H1 (cell line): ENCODE measurements at regions not wholly inside any gene's neighbourhood (a gene's known extent, or its start where the extent isn't known, plus 50 kb on each side); places are given as distances from the start of the nearest gene placed in this dataset.

Experiments
- CTCF ChIA-PET: fragments of 300-600 bp; sonication (Branson Sonifier 250); formaldehyde crosslinking; loops from one replicate; lab custom pipeline; 2021; ENCODE audit not compliant: partially characterized antibody; lab: Charles Lee
- POLR2A ChIA-PET: fragments of 300-600 bp; sonication (Branson Sonifier 250); formaldehyde crosslinking; loops from one replicate; lab custom pipeline; 2021; ENCODE audit warnings: inconsistent platforms; ENCODE audit not compliant: partially characterized antibody; lab: Charles Lee
- DNase-seq, 2 experiments: peaks; one replicate each; pipeline versions ENCODE4 v3.0.0 to v3.0.0-alpha.2; 2010 to 2022; ENCODE audit warnings: low spot score in 2 of 2, low read depth in 1 of 2, mixed read lengths in 1 of 2
- FAIRE-seq: peaks from 2 replicates; lab custom pipeline; 2011; peaks lifted over from hg19 to GRCh38; lab: Jason Lieb, UNC
- H2AFZ ChIP-seq: 2 replicates; pipeline ENCODE4 v1.8.1; 2012; ENCODE audit warnings: low read length, inconsistent platforms
- H2AK5ac ChIP-seq: 2 replicates; pipeline ENCODE4 v1.6.1; 2013; ENCODE audit warnings: low read depth, low read length
- H2BK120ac ChIP-seq: replicated peaks from 2 replicates; pipeline ENCODE3; 2013; ENCODE audit warnings: low read depth, low read length, inconsistent platforms
- H2BK12ac ChIP-seq: 2 replicates; pipeline ENCODE4 v1.6.1; 2013; ENCODE audit warnings: low read depth, low read length
- H2BK15ac ChIP-seq: 2 replicates; pipeline ENCODE4 v1.6.1; 2013; ENCODE audit warnings: low read length
- H2BK20ac ChIP-seq: 2 replicates; pipeline ENCODE4 v1.6.1; 2013; ENCODE audit warnings: low read length
- H2BK5ac ChIP-seq: 2 replicates; pipeline ENCODE4 v1.6.1; 2013; ENCODE audit warnings: low read depth, low read length
- H3K14ac ChIP-seq: 2 replicates; pipeline ENCODE4 v1.6.1; 2013; ENCODE audit warnings: inconsistent platforms; ENCODE audit not compliant: insufficient read length
- H3K18ac ChIP-seq: 2 replicates; pipeline ENCODE4 v1.6.1; 2013; ENCODE audit warnings: low read length; ENCODE audit errors: extremely low read depth
- H3K23ac ChIP-seq: 2 replicates; pipeline ENCODE4 v1.6.1; 2013; ENCODE audit warnings: inconsistent platforms; ENCODE audit not compliant: insufficient read length
- H3K23me2 ChIP-seq: 2 replicates; pipeline ENCODE4 v1.6.1; 2013; ENCODE audit warnings: low read depth, low read length
- H3K27ac ChIP-seq: 2 replicates; pipeline ENCODE4 v1.6.1; 2011; ENCODE audit warnings: low read depth, low read length, inconsistent platforms
- H3K27me3 ChIP-seq, 4 experiments: replicated peaks in 1 of 4; 1 replicate in 1 of 4; 2 replicates in 3 of 4; pipeline versions ENCODE4 v1.6.1 to v1.8.1; 2011 to 2013; ENCODE audit warnings: low read length in 3 of 4, mild to moderate bottlenecking in 3 of 4, inconsistent platforms in 2 of 4, mixed read lengths in 2 of 4, moderate library complexity in 1 of 4; ENCODE audit not compliant: control insufficient read depth in 3 of 4, insufficient read depth in 3 of 4; ENCODE audit errors: extremely low read depth in 1 of 4
- H3K36me3 ChIP-seq, 4 experiments: 2 replicates each; pipeline versions ENCODE4 v1.6.1 to v1.8.1; 2011 to 2013; ENCODE audit warnings: mild to moderate bottlenecking in 4 of 4, low read length in 3 of 4, moderate library complexity in 2 of 4, control low read depth in 1 of 4, inconsistent platforms in 1 of 4; ENCODE audit not compliant: insufficient read depth in 4 of 4, control insufficient read depth in 2 of 4
- H3K4ac ChIP-seq: replicated peaks from 2 replicates; pipeline ENCODE3; 2013; ENCODE audit warnings: low read length, low read depth, mixed read lengths, inconsistent platforms; ENCODE audit not compliant: insufficient read length
- H3K4me1 ChIP-seq, 4 experiments: replicated peaks in 1 of 4; 1 replicate in 1 of 4; 2 replicates in 3 of 4; pipeline versions ENCODE4 v1.6.1 to v1.8.1; 2011 to 2013; ENCODE audit warnings: low read length in 3 of 4, inconsistent platforms in 2 of 4, mixed read lengths in 1 of 4; ENCODE audit not compliant: insufficient read depth in 4 of 4, control insufficient read depth in 3 of 4
- H3K4me2 ChIP-seq, 2 experiments: 2 replicates each; pipeline versions ENCODE4 v1.6.1 to v1.8.1; 2011 to 2013; ENCODE audit warnings: low read depth in 2 of 2, low read length in 2 of 2, control low read depth in 1 of 2, inconsistent platforms in 1 of 2, mild to moderate bottlenecking in 1 of 2; ENCODE audit not compliant: insufficient read depth in 1 of 2
- H3K4me3 ChIP-seq, 4 experiments: fragments of 200-600, 300-600 bp in 1 of 4; sonication (generic), shearing (Covaris generic), sonication (Bioruptor Twin) in 1 of 4; 2 replicates each; pipeline versions ENCODE4 v1.5.1 to v1.8.1; 2011 to 2016; ENCODE audit warnings: low read length in 4 of 4, low read depth in 3 of 4, control low read depth in 2 of 4, inconsistent platforms in 2 of 4, mild to moderate bottlenecking in 2 of 4, mixed read lengths in 1 of 4, moderate library complexity in 1 of 4; ENCODE audit not compliant: insufficient read depth in 2 of 4; ENCODE audit errors: extremely low read depth in 1 of 4
- H3K56ac ChIP-seq: replicated peaks from 2 replicates; pipeline ENCODE3; 2013; ENCODE audit warnings: low read depth, mild to moderate bottlenecking, mixed read lengths, low read length, inconsistent platforms; ENCODE audit not compliant: insufficient read length
- H3K79me1 ChIP-seq: 2 replicates; pipeline ENCODE4 v1.6.1; 2013; ENCODE audit warnings: low read depth, low read length, control low read depth
- H3K79me2 ChIP-seq, 2 experiments: 2 replicates each; pipeline versions ENCODE4 v1.6.1 to v1.8.1; 2012 to 2013; ENCODE audit warnings: low read length in 2 of 2, mild to moderate bottlenecking in 2 of 2, inconsistent platforms in 1 of 2; ENCODE audit not compliant: insufficient read depth in 2 of 2, control insufficient read depth in 1 of 2
- H3K9ac ChIP-seq, 4 experiments: replicated peaks in 1 of 4; 1 replicate in 1 of 4; 2 replicates in 3 of 4; pipeline versions ENCODE4 v1.6.1 to v1.8.1; 2011 to 2013; ENCODE audit warnings: low read depth in 3 of 4, low read length in 3 of 4, control low read depth in 2 of 4, mild to moderate bottlenecking in 2 of 4, moderate library complexity in 2 of 4, inconsistent platforms in 1 of 4; ENCODE audit errors: extremely low read depth in 1 of 4
- H3K9me3 ChIP-seq, 2 experiments: 2 replicates each; pipeline versions ENCODE4 v1.6.1 to v1.8.1; 2012 to 2013; ENCODE audit warnings: mild to moderate bottlenecking in 2 of 2, moderate library complexity in 2 of 2, control low read depth in 1 of 2, inconsistent platforms in 1 of 2, low read depth in 1 of 2, low read length in 1 of 2, mixed read lengths in 1 of 2; ENCODE audit not compliant: insufficient read depth in 2 of 2
- H4K20me1 ChIP-seq, 2 experiments: replicated peaks in 1 of 2; 2 replicates each; pipeline versions ENCODE3 to v1.8.1; 2011 to 2013; ENCODE audit warnings: inconsistent platforms in 2 of 2, low read length in 2 of 2, mild to moderate bottlenecking in 1 of 2; ENCODE audit not compliant: insufficient read depth in 2 of 2, control insufficient read depth in 1 of 2
- H4K5ac ChIP-seq: 2 replicates; pipeline ENCODE4 v1.6.1; 2013; ENCODE audit warnings: low read length, low read depth, mixed read lengths, inconsistent platforms; ENCODE audit not compliant: insufficient read length
- H4K8ac ChIP-seq: 2 replicates; pipeline ENCODE4 v1.8.0; 2013; ENCODE audit warnings: mild to moderate bottlenecking, moderate library complexity, low read length, inconsistent platforms; ENCODE audit not compliant: insufficient read depth; ENCODE audit errors: extremely low read depth
- H4K91ac ChIP-seq: replicated peaks from 2 replicates; pipeline ENCODE3; 2013; ENCODE audit warnings: low read length, mixed read lengths, inconsistent platforms; ENCODE audit not compliant: insufficient read length
- CHD1 ChIP-seq: IDR thresholded peaks from 2 replicates; pipeline ENCODE4 v1.6.1; 2012; ENCODE audit warnings: low read depth, low read length, improper control_type of control experiment
- FOSL1 ChIP-seq: IDR thresholded peaks from 2 replicates; pipeline ENCODE4 v1.6.1; 2011; ENCODE audit warnings: mild to moderate bottlenecking, low read depth, low read length, moderate library complexity; ENCODE audit not compliant: insufficient read depth
- SIRT6 ChIP-seq: IDR thresholded peaks from one replicate; pipeline ENCODE4 v1.7.1; 2012; ENCODE audit warnings: low read length, inconsistent platforms
- SP2 ChIP-seq: IDR thresholded peaks from 2 replicates; pipeline ENCODE4 v1.6.1; 2012; ENCODE audit warnings: mild to moderate bottlenecking, low read length, inconsistent platforms
- ZNF274 ChIP-seq: IDR thresholded peaks from 2 replicates; pipeline ENCODE4 v1.7.0; 2012; ENCODE audit warnings: low read length, borderline replicate concordance; ENCODE audit errors: extremely low read depth
- WGBS, 2 experiments: shearing (Covaris generic) in 1 of 2; methylation state at CpG; one replicate each; pipeline versions ENCODE4 v1.1.6 to v1.1.7; 2013 to 2015; ENCODE audit warnings: low lambda C conversion rate in 2 of 2, mixed read lengths in 2 of 2, inconsistent platforms in 1 of 2, low coverage in 1 of 2, missing lambda C conversion rate in 1 of 2; ENCODE audit not compliant: insufficient replicate concordance in 2 of 2, insufficient coverage in 1 of 2, insufficient read length in 1 of 2; ENCODE audit errors: extremely low coverage in 1 of 2, missing lambda C conversion rate in 1 of 2; 5-methylcytosine and 5-hydroxymethylcytosine counted together
- TF ChIP-seq, protein P1 (sequence below): IDR thresholded peaks from 2 replicates; pipeline ENCODE4 v1.6.1; 2011; ENCODE audit warnings: low read depth, mild to moderate bottlenecking, low read length; ENCODE audit not compliant: insufficient read depth

DNA sequence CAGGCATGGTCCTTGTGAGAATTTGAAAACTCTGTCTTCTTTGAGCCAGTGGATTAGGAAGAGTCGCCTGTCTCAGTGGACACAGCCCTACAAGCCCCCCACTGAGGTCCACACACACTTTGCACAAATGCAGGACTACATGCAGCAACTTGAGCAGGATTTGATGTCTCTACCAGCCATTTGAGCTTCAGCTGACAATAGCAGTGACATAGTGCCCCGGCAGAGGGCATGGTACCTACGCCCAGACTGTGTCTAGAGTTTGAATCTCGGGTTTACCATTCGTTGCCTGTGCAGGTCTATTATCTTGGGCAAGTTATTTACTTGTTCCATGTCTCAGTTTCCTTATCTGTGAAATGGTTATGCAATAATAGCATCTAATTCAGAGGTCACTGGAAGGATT, 580.1 kb downstream of the TFAP2B start:
- no peaks in the 10 kb centered on the region for H4K20me1 ChIP-seq
- no peak overlapping the region for H3K27ac ChIP-seq
- no peak overlapping the region for H2BK120ac ChIP-seq
- POLR2A ChIA-PET, result no interaction called here
- H3K14ac ChIP-seq, result no peak overlapping the region
- H3K4me2 ChIP-seq, result no peak overlapping the region
- H2BK5ac ChIP-seq, result no peak overlapping the region
- no peaks in the 10 kb centered on the region for H3K36me3 ChIP-seq
- H3K23ac ChIP-seq, result no peak overlapping the region
- H4K5ac ChIP-seq, result no peak overlapping the region
- no peak overlapping the region for H2AK5ac ChIP-seq
- WGBS, 2 experiments, result 92% methylated on average over 5 of the region's 5 CpGs; no CpG with 5 or more reads in 1 of the 2 experiments
- DNase-seq (no peak), FAIRE-seq (no peak)
- no peak overlapping the region for H3K56ac ChIP-seq
- H2BK15ac ChIP-seq, result no peak overlapping the region
- CTCF ChIA-PET, result interaction anchor here (0.7 to 1.2 kb wide), 3 partner anchors 35 to 355 kb away, joined by 3 to 5 read pairs (median 3); no protein-coding TSS in a partner anchor
- no peak overlapping the region for H2AFZ ChIP-seq
- H3K4ac ChIP-seq, result no peak overlapping the region
- no peak overlapping the region for H3K18ac ChIP-seq
- no peaks in the 10 kb centered on the region for H3K27me3 ChIP-seq
- H2BK20ac ChIP-seq, result no peak overlapping the region
- no peaks in the 10 kb centered on the region for H3K79me2 ChIP-seq
- no peak overlapping the region for H2BK12ac ChIP-seq
- H3K9me3 ChIP-seq, result no peaks in the 10 kb centered on the region
- H3K9ac ChIP-seq, result no peak overlapping the region
- H3K23me2 ChIP-seq, result no peaks in the 10 kb centered on the region; the same call in 1 of the 2 replicates
- H4K8ac ChIP-seq, result no peak overlapping the region
- H3K4me1 ChIP-seq, result no peaks in the 10 kb centered on the region
- no peak for TF ChIP-seq CHD1
- TF ChIP-seq ZNF274, result no peak
- TF ChIP-seq, protein P1, sequence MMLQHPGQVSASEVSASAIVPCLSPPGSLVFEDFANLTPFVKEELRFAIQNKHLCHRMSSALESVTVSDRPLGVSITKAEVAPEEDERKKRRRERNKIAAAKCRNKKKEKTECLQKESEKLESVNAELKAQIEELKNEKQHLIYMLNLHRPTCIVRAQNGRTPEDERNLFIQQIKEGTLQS, result no peak
- TF ChIP-seq SP2, result no peak
- TF ChIP-seq SIRT6, result no peak
- no peak for TF ChIP-seq FOSL1
- no peak overlapping the region for H4K91ac ChIP-seq
- no peak overlapping the region for H3K4me3 ChIP-seq
- no peaks in the 10 kb centered on the region for H3K79me1 ChIP-seq
